GM10248 (cell line): ENCODE measurements at regions not wholly inside any gene's neighbourhood (a gene's known extent, or its start where the extent isn't known, plus 50 kb on each side); places are given as distances from the start of the nearest gene placed in this dataset.
"Not testable (repeated sequence)": the region's sequence is repeated elsewhere in the genome, so short reads cannot be mapped to it uniquely, and the experiment has no call there.

Experiments
- CTCF ChIA-PET: fragments of 300-600 bp; sonication (Branson Sonifier 250); formaldehyde crosslinking; extraction: SDS; loops from one replicate; lab custom pipeline; 2021; ENCODE audit warnings: antibody characterized with exemption; lab: Yijun Ruan, JAX
- POLR2A ChIA-PET: fragments of 350-650 bp; sonication (Branson Sonifier 250); formaldehyde crosslinking; extraction: SDS; loops from one replicate; lab custom pipeline; 2020; ENCODE audit warnings: antibody characterized with exemption; lab: Yijun Ruan, JAX
- DNase-seq: peaks from one replicate; pipeline ENCODE4 v3.0.0; 2012; ENCODE audit errors: extremely low spot score
- TF ChIP-seq, protein P1 (sequence below): IDR thresholded peaks from 2 replicates; pipeline ENCODE4 v1.5.1; 2012; ENCODE audit warnings: mild to moderate bottlenecking, low read depth; ENCODE audit errors: extremely low read depth, missing control alignments, control extremely low read depth

DNA sequence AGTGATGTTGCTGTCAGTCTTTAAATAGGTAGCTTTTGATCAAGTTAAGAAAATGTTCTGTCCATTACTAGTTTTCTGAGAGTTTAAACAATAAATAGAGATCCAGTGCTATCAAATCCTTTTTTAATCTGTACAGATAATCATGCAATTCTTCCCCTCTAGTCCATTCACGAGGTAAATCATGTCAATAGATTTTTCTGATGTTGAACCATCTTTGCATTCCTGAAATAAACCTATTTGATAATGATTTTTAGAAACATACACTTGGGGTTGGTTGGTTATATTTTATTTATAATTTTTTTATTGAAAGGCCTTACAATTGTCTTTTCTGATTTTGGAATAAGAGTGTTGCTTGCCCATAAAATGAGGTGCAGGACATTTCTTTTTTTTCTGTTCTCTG, 95.0 kb downstream of the FAM53A start:
- TF ChIP-seq, protein P1, sequence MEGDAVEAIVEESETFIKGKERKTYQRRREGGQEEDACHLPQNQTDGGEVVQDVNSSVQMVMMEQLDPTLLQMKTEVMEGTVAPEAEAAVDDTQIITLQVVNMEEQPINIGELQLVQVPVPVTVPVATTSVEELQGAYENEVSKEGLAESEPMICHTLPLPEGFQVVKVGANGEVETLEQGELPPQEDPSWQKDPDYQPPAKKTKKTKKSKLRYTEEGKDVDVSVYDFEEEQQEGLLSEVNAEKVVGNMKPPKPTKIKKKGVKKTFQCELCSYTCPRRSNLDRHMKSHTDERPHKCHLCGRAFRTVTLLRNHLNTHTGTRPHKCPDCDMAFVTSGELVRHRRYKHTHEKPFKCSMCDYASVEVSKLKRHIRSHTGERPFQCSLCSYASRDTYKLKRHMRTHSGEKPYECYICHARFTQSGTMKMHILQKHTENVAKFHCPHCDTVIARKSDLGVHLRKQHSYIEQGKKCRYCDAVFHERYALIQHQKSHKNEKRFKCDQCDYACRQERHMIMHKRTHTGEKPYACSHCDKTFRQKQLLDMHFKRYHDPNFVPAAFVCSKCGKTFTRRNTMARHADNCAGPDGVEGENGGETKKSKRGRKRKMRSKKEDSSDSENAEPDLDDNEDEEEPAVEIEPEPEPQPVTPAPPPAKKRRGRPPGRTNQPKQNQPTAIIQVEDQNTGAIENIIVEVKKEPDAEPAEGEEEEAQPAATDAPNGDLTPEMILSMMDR: no peak
- ChIA-PET CTCF (interaction anchor here (1.2 to 1.7 kb wide), 2 partner anchors 9 to 30 kb away, joined by 3 to 4 read pairs; no protein-coding TSS in a partner anchor), POLR2A (no interaction called here)
- DNase-seq: no peak

DNA sequence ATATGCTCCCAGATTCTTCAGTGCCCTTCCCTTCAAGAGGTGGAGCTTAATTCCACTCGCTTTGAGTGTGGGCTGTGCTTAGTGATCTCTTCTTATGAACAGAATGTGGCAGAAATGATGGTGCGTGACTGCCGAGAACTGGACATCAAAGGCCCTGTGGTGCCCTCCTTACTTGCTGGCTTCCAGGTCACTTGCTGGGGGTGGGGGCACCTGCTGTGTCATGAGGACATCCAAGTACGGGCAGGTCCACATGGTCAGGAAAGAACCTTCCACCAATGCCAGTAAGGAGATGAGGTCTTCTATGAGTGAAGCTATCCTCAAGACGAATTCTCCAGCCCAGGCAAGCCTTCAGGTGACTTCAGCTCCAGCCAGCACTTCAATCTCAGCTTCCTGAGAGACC, 95.8 kb downstream of the FAM53A start:
- ChIA-PET CTCF (interaction anchor here (1.2 to 1.7 kb wide), 2 partner anchors 8 to 31 kb away, joined by 3 to 4 read pairs; no protein-coding TSS in a partner anchor), POLR2A (no interaction called here)
- TF ChIP-seq, protein P1: no peak
- DNase-seq: no peak

DNA sequence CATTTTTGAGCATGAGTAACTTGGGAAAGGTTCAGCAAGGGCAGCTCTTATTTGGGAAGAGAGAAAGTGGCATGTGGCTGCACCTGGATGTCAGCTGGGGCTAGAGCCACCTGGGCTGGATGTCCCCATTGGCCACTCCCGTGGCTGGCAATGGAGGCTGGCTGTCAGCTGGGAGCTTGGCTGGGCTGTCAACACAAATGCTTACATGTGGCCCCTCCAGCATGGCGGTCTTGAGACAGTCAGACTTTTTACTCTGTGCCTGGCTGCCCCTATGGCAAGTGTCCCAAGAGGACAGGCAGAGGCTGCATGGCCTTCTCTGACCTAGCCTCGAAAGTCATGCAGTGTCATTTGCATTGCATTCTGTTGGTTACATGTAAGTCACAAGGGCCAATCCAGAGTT, 99.6 kb downstream of the FAM53A start:
- CTCF ChIA-PET: no interaction called here
- no peak for DNase-seq
- POLR2A ChIA-PET: no interaction called here
- TF ChIP-seq, protein P1: no peak

DNA sequence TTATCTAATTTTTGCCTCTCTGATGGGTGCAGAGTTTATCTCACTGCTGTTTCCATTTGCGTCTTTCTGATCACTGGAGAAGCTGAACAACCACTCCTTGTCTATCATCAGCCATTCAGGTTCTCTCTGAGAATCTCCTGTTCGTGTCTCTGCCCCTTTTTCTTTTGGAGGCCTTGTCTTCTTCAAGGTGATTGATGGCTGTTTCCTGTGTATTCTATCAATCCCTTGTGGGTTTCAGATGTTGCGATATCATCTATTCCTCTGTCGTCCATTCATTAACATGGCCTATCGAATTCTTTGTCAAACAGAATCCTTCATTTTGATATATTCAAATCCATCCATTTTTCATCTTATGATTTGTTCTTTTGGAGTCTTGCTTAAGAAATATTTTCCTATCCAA, 100.3 kb downstream of the FAM53A start:
- ChIA-PET POLR2A (no interaction called here), CTCF (no interaction called here)
- no peak for DNase-seq
- TF ChIP-seq, protein P1: no peak

DNA sequence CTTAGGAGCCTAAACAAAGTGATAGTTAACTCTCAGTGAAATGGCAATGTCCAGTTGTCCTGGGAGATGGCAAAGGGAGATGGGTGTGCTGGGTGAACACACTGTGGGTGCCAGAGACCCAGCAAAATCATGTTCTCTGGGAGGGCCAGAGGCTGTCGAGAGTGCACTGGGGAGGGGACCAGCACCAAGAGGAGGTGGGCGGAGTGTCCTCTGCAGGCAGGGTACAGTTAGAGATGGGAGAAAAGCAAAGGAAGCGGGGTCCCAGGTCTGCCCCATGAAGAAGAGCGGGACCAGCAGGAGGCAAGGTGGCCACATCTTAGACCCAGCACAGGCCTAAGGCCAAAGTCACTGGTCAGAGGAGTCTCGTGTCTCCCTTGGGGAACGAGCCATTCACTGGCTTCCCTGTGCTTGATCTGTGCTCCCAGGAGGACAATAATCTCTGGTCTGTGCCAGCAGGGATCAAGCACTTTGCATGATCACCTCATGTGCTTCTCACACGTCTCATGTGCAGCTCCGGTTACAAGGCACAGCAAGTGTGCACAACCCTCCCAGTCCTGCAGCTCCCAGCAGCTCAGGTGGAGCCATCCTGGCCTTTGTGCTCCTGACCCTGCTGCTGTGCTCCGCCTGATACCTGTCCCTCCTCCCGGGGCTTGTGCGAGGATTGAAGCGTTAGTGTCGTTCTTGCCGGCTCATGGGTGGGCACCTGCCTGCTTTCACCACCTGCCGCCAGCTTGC, 100.9 kb downstream of the FAM53A start:
- TF ChIP-seq, protein P1: no peak
- no peak for DNase-seq
- ChIA-PET POLR2A (no interaction called here), CTCF (no interaction called here)

DNA sequence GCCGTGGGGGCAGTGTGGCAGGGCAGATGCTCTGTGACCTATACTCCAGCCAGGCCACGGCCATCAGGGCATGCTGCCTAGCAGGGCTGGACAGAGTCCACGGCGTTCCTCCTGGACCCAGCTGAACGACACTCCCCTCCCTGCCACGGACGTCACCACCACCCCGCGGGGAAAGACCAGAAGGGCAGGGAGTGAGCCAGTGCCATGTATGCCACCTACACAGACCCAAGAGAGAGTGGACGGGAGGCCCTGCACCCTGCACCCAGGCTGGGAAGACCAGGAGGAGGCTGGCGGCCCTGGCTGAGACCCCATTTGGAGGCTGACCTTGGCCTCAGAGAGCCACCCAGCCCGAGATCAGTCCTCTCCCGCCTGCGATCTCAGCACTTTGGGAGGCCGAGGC, 101.9 kb downstream of the FAM53A start:
- CTCF ChIA-PET: no interaction called here

DNA sequence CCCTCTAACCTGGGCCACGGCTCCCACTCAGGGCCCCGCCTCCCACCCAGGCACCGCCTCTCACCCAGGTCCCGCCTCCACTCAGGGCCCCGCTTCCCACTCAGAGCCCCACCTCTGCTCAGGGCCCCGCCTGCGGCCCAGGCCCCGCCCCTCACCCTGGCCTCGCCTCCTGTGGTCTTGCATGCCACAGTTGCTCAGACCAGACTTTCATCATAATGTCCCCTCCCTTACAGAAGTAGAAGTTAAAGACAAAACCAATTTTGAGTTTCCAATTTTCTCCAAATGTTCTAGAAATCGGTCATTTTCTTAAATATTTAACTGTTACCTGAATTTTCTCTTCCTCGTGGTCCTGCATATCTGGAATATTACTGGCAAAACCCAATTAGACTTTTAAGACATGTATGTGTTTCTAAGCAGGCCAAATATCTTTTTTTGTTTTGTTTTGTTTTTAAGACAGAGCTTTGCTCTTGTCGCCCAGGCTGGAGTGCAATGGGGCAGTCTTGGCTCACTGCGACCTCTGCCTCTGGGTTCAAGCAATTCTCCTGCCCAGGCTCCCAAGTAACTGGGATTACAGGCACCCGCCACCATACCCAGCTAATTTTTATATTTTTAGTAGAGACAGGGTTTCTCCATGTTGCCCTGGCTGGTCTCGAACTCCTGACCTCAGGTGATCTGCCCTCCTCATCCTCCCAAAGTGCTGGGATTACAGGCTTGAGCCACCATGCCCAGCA, 102.8 kb downstream of the FAM53A start:
- POLR2A ChIA-PET, CTCF ChIA-PET: not testable (repeated sequence)
- peak; percentile 88 for DNase-seq

More for the DNA sequence above, 101.9 kb downstream of the FAM53A start:
- POLR2A ChIA-PET: no interaction called here
- TF ChIP-seq, protein P1: no peak
- no peak for DNase-seq

DNA sequence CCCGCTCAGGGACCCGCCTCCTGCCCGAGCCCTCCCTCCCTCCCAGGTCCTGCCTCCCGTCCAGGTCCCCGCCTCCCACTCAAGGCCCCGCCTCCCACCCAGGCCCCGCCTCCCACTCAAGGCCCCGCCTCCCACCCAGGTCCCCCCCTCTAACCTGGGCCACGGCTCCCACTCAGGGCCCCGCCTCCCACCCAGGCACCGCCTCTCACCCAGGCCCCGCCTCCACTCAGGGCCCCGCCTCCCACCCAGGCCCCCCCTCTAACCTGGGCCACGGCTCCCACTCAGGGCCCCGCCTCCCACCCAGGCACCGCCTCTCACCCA, 103.5 kb downstream of the FAM53A start:
- CTCF ChIA-PET: interaction anchor here (0.8 kb wide), 1 partner anchor 8 kb away, joined by 4 read pairs; no protein-coding TSS in a partner anchor
- POLR2A ChIA-PET, DNase-seq: not testable (repeated sequence)
